ENCODE measurements at regions not wholly inside any gene's neighbourhood (a gene's known extent, or its start where the extent isn't known, plus 50 kb on each side); places are given as distances from the start of the nearest gene placed in this dataset. TPM values are rescaled to one million over a fixed set of nuclear protein-coding genes. Genes with fewer than 3 reads are reported as not detected.

Small RNA genes in the stretch of these regions (small RNA-seq; reads per million reads assigned to genes)
- gene RF00012 (ENCODE audit: low replicate concordance): not detected
